Islet of Langerhans (tissue), 1 donor: ENCODE measurements at regions not wholly inside any gene's neighbourhood (a gene's known extent, or its start where the extent isn't known, plus 50 kb on each side); places are given as distances from the start of the nearest gene placed in this dataset.
"Not testable (repeated sequence)": the region's sequence is repeated elsewhere in the genome, so short reads cannot be mapped to it uniquely, and the experiment has no call there.

ENCODE experiments used
- FAIRE-seq: peaks from one replicate; lab custom pipeline; 2011; peaks lifted over from hg19 to GRCh38; lab: Jason Lieb, UNC

- FAIRE-seq = no peak
These were observed 235.1 kb upstream of the RREB1 start for GRCh38 chr6:6872459-6873344.

DNA sequence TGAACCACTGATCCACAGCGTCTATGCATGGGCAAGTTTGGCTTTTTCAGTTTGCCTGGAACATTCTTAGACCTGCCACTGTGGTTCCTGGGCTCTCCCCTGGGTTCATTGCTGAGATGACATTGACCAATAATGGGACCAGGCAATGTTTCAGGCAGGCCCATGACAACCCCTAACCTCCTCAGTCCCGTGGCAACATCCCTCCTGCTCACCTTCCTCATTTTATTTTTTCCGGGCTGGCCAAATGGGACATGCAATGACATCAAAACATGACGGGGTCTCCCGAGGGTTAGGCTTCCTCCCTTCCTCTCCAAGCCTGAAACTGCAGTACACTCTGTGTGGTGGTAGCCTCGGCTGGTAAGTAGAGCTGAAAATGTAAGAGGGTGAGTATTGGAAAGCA, 234.0 kb upstream of the RREB1 start:
- no peak for FAIRE-seq

- no peak for FAIRE-seq
These were observed 231.8 kb upstream of the RREB1 start for GRCh38 chr6:6875818-6876470.

DNA sequence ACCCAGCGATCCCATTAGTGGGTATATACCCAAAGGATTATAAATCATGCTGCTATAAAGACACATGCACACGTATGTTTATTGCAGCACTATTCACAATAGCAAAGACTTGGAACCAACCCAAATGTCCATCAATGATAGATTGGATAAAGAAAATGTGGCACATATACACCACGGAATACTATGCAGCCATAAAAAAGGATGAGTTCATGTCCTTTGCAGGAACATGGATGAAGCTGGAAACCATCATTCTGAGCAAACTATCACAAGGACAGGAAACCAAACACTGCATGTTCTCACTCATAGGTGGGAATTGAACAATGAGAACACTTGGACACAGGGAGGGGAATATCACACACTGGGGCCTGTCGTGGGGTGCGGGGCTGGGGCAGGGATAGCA, 230.0 kb upstream of the RREB1 start:
- not testable (repeated sequence) for FAIRE-seq

GRCh38 chr6:6878887-6879585, 228.7 kb upstream of the RREB1 start:
- no peak for FAIRE-seq

GRCh38 chr6:6879586-6879974, 228.2 kb upstream of the RREB1 start:
- not testable (repeated sequence) for FAIRE-seq

- no peak for FAIRE-seq
These were observed 226.9 kb upstream of the RREB1 start for GRCh38 chr6:6880745-6881437.

DNA sequence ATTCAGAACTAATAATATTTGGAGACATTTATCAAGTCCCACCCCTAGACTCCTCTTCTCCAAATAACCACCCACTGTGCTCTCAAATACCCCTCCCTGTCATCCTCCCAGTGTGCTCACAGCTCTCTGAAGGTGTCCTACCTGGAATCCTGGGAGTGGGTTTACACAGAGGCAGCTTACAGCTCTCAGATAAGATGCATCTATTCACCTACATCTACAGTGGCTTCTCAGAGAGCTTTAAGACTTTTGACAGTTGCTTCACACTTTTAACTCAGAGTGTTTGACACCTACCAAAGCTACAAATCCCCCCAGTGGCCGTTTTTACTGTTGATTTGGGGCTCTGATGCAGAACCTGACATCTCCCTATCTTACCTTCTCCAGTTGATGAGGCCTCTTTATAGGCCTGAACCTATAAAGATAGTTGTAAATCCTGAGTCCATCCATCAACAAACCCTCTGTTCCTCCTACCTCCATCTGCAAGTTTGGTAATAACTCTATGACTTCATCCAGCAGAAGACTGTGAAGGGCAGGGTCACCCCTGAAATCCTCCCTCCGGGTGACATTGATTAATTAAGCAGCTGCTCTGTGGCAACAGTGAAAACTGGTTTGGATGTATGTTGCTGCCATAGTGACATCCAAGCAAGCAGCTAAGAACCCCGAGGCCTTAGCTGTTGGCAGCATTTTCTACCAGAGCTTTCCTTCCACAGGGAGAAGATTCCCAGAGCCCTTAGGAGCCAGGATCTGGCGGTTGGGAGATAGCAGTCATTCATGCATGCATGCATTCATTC, 226.1 kb upstream of the RREB1 start:
- FAIRE-seq = no peak

- no peak for FAIRE-seq
These were observed 225.2 kb upstream of the RREB1 start for GRCh38 chr6:6882592-6882991.

DNA sequence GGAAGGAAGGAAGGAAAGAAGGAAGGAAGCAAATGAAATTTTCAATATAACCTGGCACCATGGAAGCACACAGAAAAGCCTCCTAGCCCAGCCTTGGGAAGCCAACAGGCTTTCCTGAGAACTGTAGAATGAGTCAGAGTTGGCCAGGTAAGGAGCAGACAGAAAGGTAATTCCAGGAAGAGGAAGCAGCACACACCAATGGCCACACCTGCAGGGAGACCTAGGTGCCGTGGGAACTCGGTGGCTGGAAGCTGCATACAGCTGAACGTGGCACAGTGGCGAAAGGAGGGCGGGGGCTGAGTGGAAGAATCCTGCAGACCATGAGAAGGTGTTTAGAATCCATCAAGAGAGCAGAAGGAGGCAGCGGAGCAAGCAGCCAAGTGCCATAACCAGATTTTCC, 224.8 kb upstream of the RREB1 start:
- FAIRE-seq = no peak

DNA sequence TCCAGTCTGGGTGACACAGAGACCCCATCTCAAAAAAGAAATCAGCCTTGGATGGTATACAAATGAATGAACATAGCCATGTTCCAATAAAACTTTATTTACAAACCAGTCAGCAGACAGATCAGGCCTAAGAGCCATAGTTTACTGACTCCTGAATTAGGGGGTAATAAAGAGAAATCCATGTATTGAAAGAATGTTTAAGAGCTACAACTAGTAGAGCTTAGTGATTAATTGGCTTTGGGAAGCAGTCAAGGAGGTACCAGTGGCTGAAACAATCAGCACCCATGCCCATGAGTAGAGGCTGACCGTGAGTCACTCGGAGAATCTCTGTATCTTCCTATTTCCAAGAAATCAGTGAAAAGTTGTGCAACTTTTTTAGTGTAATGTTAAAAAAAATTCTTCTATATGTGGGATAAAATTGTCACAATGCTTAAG, 223.6 kb upstream of the RREB1 start:
- no peak for FAIRE-seq

DNA sequence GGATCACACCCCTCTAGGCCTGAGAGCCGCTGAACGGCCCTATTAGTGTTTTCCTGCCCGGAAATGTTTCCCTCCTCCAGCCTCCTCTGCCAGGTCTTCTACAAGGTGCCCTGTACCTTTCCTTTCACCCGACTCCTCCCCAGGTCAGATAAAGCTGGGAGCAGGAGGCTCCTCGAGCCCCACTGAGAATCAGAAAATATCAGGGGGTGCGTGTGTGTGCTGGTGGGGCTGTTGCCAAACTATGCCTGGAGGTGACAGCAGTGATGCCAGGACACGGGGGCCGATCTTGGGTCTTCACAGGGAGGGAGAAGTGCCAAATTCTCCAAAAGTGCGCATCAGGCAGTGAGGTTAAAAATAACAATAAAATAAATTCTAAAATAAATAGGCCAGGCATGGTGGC, 222.8 kb upstream of the RREB1 start:
- FAIRE-seq = no peak

GRCh38 chr6:6885521-6886170, 222.1 kb upstream of the RREB1 start:
- FAIRE-seq = no peak

GRCh38 chr6:6886171-6886885, 221.4 kb upstream of the RREB1 start:
- no peak for FAIRE-seq

DNA sequence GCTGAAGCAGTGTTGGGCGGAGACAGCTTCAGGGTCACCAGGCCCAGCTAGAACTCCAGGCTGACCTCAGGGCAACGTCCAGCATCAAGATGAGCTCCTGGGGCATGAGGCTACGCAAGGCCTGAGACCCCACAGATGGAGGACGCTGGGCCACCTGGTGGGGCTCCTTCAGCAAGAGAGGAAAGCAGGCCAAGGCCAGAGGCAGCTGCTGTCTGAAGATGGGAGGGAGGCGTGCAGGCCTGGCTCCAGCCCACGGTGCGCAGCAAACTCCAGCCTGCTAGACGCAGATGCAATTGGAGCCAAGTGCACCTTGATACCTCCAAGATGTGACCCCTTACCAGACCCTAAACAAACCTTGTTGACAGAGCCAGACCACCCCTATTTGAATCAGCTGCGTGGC, 220.9 kb upstream of the RREB1 start:
- FAIRE-seq = no peak

DNA sequence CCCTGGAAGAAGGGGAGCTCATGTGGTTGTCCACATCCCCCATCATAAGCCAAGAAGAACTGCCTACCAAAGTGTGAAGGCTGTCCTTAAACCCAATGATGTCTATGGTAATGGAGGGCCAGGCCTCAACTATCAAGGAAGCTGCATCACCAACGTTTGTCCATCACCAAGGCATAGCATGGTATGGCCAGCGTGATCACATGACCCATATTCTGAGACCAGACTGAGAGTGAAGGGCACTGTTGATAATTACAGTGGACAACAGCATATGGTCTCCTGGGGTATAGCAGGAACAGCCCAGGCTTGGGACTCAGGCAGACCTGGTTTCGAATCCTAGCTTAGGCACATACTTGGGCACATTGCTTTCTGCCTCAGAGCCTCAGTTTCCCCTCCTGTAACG, 218.2 kb upstream of the RREB1 start:
- FAIRE-seq = no peak

GRCh38 chr6:6890400-6890858, 217.3 kb upstream of the RREB1 start:
- no peak for FAIRE-seq

DNA sequence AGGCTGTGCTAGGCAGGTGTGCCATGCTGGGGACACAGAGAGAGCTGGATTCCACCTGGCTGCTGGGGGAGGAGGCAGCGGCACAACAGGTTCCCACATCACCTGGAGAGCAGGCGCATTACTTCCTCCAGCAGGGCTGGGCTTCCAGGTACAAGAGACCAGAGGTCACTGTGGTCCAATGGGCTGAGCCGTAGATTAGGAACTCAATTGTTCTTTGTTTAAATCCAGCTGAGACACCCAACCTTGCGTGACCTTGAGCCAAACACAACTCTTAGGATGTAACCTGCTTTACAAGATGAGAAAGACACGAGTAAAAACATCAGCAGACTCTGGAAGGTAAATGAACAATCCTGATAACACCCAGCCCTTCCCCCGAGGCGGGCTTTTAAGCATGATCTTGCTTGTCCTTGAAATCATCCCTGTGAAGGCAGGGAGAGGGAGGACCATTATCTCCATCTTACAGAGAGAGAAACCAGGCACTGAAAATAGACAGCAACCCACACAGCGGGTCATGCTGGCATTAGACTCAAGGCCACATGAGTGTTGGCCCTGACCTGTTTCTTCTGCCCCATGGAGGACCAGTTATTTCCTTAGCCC, 216.5 kb upstream of the RREB1 start:
- no peak for FAIRE-seq

DNA sequence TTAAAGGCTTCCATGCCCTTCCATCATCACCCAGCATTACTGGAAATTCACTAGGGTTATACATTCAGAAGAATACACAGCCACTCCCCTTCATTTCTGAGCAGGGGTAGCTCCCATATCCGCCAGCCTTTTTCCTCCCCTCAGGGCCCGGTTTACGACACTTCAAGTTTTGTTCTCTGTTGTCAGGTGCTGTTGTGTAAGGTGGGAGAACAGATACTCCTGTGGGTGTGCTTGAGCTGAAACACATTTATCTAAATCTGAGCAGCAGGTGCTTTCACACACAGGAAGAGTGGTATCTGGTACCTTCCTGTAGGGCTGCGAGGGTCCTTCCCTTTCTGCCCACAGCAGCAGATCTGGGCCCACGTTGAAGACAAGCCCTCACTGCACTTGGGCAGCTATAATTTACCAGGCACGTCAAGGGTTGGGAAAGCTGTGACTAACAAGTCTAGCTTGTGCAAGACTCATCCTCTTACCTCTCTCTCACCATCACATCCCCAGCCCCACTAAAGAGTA, 215.8 kb upstream of the RREB1 start:
- FAIRE-seq = no peak
